Left hindlimb (tissue), 1 donor: ENCODE measurements at regions not wholly inside any gene's neighbourhood (a gene's known extent, or its start where the extent isn't known, plus 50 kb on each side); places are given as distances from the start of the nearest gene placed in this dataset.
"Not testable (repeated sequence)": the region's sequence is repeated elsewhere in the genome, so short reads cannot be mapped to it uniquely, and the experiment has no call there.

ENCODE experiments used
- DNase-seq: peaks from one replicate; pipeline ENCODE4 v3.0.0-alpha.2; 2018

- no peak for DNase-seq
Measured at GRCh38 chr3:118488732-118489131, 545.9 kb downstream of the IGSF11 start.

GRCh38 chr3:118495206-118495605, 539.4 kb downstream of the IGSF11 start:
- DNase-seq: no peak

GRCh38 chr3:118497274-118497673, 537.4 kb downstream of the IGSF11 start:
- no peak for DNase-seq

- peak; percentile 54 for DNase-seq
Measured at GRCh38 chr3:118501152-118501551, 533.5 kb downstream of the IGSF11 start.

- DNase-seq: no peak
Measured at GRCh38 chr3:118504906-118505305, 529.7 kb downstream of the IGSF11 start.

GRCh38 chr3:118505784-118506183, 528.9 kb downstream of the IGSF11 start:
- no peak for DNase-seq

- DNase-seq: no peak
Measured at GRCh38 chr3:118511402-118511801, 523.2 kb downstream of the IGSF11 start.

GRCh38 chr3:118512301-118512700, 522.3 kb downstream of the IGSF11 start:
- DNase-seq: no peak

GRCh38 chr3:118525077-118525476, 509.6 kb downstream of the IGSF11 start:
- DNase-seq: no peak

GRCh38 chr3:118526758-118527513, 507.7 kb downstream of the IGSF11 start:
- no peak for DNase-seq

GRCh38 chr3:118527514-118528044, 507.1 kb downstream of the IGSF11 start:
- no peak for DNase-seq

GRCh38 chr3:118529554-118529953, 505.1 kb downstream of the IGSF11 start:
- DNase-seq: no peak

GRCh38 chr3:118530350-118530922, 504.2 kb downstream of the IGSF11 start:
- DNase-seq: no peak

- DNase-seq: not testable (repeated sequence)
Measured at GRCh38 chr3:118530927-118531356, 503.7 kb downstream of the IGSF11 start.

- no peak for DNase-seq
Measured at GRCh38 chr3:118531816-118532215, 502.8 kb downstream of the IGSF11 start.

GRCh38 chr3:118533676-118534075, 501.0 kb downstream of the IGSF11 start:
- no peak for DNase-seq

GRCh38 chr3:118534519-118534918, 500.1 kb downstream of the IGSF11 start:
- no peak for DNase-seq

- no peak for DNase-seq
Measured at GRCh38 chr3:118536764-118537163, 497.9 kb downstream of the IGSF11 start.

GRCh38 chr3:118537454-118537853, 497.2 kb downstream of the IGSF11 start:
- DNase-seq: no peak

- DNase-seq: no peak
Measured at GRCh38 chr3:118538187-118538586, 496.5 kb downstream of the IGSF11 start.

- DNase-seq: not testable (repeated sequence)
Measured at GRCh38 chr3:118539820-118540447, 494.7 kb downstream of the IGSF11 start.

- not testable (repeated sequence) for DNase-seq
Measured at GRCh38 chr3:118540448-118540821, 494.2 kb downstream of the IGSF11 start.

- no peak for DNase-seq
Measured at GRCh38 chr3:118540826-118541225, 493.8 kb downstream of the IGSF11 start.

- no peak for DNase-seq
Measured at GRCh38 chr3:118541796-118542195, 492.9 kb downstream of the IGSF11 start.
